ENCODE measurements at regions not wholly inside any gene's neighbourhood (a gene's known extent, or its start where the extent isn't known, plus 50 kb on each side); places are given as distances from the start of the nearest gene placed in this dataset.

- no peak for DNase-seq (ENCODE audit: extremely low read depth, low read depth)
These were observed 649.4 kb upstream of the MGMT start for GRCh38 chr10:128817636-128818035.

- DNase-seq (ENCODE audit: extremely low read depth, low read depth), result no peak
These were observed 646.4 kb upstream of the MGMT start for GRCh38 chr10:128820663-128821062.

DNA sequence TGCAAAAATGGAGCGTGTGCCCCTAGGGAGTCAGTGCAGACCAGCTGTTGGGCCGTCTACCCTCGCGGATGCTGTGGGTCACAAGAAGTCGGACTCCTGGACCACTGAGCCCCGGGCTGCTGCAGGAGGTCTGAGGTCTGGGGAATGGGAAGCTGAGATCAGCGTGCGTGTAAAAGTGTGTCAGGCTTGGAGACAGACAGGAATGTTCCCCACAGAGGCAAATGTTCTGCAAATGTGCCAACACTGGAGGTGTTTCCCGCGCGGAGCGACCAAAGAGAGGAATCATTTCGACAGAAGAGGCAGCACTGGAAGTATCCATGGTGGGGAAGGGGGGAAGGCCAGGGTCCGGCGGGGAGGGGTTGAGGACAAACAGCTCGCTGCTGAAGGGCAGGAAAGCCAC is 643.8 kb upstream of the MGMT start:
- DNase-seq (ENCODE audit: extremely low read depth, low read depth), result no peak

- DNase-seq (ENCODE audit: extremely low read depth, low read depth), result no peak
These were observed 641.4 kb upstream of the MGMT start for GRCh38 chr10:128825626-128826025.

DNA sequence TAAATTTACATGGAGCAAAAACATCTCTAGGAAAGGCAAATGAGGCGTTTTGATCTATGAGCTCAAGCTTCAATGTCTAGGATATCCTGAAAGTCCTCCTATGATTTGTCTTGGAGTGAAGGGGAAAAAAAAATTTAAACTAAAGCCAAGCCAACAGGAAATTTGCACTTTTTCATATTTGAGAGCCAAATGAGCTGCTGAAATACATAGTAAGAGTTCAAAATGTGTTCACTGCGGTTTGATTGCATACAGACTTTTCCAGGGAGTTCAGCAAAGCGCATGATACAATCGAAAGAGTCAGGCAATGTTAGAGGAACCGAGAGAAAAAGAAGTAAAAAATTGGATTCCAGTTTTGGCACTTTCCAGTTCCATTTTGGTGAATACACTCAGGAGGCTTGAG is 633.4 kb upstream of the MGMT start:
- DNase-seq (ENCODE audit: extremely low read depth, low read depth), result no peak

- DNase-seq (ENCODE audit: extremely low read depth, low read depth), result no peak
These were observed 631.7 kb upstream of the MGMT start for GRCh38 chr10:128835361-128835760.

DNA sequence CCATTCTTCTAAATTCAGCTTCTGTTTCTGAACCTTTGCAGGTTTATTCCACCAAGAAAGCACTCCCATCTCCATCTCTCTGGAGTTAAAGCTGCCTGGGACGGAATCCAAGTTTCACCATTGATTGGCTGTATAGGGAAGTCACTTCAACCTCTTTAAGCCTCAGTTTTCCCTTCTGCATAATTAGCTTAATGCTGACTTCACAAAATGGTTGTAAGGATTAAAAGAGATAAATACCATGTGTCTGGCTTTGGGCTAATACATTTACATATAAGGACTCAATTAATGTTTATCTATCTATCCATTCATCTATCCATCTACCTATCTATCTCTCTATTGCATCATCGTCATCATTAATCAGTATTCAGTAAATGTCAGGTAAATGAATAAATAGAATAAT is 629.6 kb upstream of the MGMT start:
- DNase-seq (ENCODE audit: extremely low read depth, low read depth), result no peak

DNA sequence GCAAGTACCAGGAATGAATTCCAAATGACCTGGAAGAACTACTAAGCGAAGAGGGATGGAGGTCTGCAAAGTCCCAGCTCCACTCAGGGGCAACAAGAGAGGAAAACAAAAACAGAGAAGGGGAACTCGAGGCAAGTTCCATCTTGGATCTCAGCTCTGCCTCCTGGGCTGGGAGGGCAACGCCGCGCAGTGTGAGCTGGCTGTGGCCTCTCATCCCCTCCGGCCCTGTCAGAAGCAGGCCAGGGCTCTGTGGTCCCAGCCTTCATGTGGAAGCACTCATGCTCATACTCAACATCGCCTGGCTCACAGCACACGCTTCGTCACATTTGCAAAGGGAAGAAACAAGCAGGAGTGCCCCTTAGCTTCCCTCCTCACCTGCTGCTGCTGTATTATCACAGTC is 627.9 kb upstream of the MGMT start:
- no peak for DNase-seq (ENCODE audit: extremely low read depth, low read depth)

- DNase-seq (ENCODE audit: extremely low read depth, low read depth), result no peak
These were observed 627.3 kb upstream of the MGMT start for GRCh38 chr10:128839701-128840100.

- DNase-seq (ENCODE audit: extremely low read depth, low read depth), result no peak
These were observed 623.1 kb upstream of the MGMT start for GRCh38 chr10:128843972-128844371.

DNA sequence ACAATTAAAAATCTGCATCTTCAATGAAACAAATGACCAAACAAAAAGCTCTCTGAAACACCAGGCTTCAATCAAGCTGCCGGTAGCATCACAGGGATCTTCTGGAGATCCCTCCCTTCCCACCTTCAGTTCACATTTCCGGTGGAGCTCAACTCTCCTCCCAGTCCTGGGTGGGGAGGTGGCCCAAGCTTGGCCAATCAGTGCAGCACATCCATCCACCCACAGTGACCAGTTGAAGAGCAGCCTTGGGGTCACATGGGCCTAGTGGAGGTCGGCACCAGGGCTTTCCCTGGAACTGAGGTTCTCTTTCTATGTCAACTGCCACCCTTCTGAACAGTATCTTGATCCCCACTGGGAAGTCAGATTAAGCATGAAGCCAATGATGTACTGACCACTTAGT is 620.1 kb upstream of the MGMT start:
- DNase-seq (ENCODE audit: extremely low read depth, low read depth), result no peak

- no peak for DNase-seq (ENCODE audit: extremely low read depth, low read depth)
These were observed 618.2 kb upstream of the MGMT start for GRCh38 chr10:128848810-128849209.

- DNase-seq (ENCODE audit: extremely low read depth, low read depth), result no peak
These were observed 616.4 kb upstream of the MGMT start for GRCh38 chr10:128850647-128851046.

- no peak for DNase-seq (ENCODE audit: extremely low read depth, low read depth)
These were observed 615.8 kb upstream of the MGMT start for GRCh38 chr10:128851281-128851680.

- no peak for DNase-seq (ENCODE audit: extremely low read depth, low read depth)
These were observed 615.3 kb upstream of the MGMT start for GRCh38 chr10:128851726-128852125.

- DNase-seq (ENCODE audit: extremely low read depth, low read depth), result no peak
These were observed 614.6 kb upstream of the MGMT start for GRCh38 chr10:128852449-128852848.

DNA sequence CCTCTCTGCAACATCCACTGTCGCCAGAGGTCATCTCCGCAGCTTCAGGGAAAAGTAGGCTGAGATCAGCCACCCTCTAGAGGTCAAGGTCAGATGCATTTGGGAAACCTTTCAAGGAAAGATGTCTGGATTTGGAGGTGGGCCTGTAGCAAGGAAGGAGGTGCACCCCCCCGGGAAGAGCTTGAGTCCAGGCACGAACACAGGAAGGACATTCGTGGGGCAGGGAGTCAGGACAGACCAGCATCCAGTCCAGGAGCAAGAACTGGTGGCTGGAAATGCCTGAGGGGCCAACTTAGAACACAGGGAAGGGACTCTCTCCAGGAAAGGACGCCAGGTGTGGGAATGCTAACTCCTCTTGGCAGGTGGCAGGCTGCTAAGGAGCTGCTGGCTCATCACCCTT is 614.1 kb upstream of the MGMT start:
- DNase-seq (ENCODE audit: extremely low read depth, low read depth), result no peak

GRCh38 chr10:128853537-128853936 is 613.5 kb upstream of the MGMT start:
- no peak for DNase-seq (ENCODE audit: extremely low read depth, low read depth)

DNA sequence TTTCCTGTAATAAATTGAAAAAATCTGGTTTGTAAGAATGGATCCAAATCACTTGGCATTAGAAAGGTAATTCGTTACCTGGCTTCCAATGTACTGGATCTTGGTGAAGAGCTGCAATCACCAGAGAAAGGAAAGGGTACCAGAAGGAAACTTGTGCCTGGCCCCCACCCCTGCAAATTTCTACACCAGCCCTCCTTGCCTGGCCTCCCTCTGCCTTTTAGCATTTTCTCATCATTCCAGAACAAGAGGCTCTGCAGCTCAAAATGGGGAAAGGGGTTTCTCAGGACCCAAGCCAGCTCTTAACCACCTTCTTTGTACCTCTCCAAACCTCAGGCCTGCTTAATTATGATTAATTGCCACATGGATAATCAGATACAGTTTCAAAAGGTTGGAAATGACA is 612.8 kb upstream of the MGMT start:
- no peak for DNase-seq (ENCODE audit: extremely low read depth, low read depth)

DNA sequence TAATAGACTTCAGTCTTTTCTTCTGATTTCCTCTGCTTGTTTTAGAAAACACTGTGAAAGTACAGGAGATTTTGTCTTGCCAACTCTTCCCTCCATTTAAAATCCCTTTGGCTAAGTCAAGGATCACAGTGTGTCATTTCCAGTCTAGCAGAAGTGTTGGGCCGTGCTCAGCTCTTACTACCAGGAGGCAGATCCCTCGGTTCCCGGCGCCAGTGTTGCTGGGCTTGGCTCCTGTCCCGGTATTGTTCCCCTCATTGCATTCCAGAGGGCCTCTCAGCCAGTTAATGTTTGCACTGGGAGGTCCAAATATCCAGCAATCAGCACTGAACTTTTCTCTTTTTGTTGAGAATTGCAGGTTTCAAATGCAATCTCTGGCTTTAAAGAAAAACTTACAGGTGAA is 612.1 kb upstream of the MGMT start:
- no peak for DNase-seq (ENCODE audit: extremely low read depth, low read depth)

DNA sequence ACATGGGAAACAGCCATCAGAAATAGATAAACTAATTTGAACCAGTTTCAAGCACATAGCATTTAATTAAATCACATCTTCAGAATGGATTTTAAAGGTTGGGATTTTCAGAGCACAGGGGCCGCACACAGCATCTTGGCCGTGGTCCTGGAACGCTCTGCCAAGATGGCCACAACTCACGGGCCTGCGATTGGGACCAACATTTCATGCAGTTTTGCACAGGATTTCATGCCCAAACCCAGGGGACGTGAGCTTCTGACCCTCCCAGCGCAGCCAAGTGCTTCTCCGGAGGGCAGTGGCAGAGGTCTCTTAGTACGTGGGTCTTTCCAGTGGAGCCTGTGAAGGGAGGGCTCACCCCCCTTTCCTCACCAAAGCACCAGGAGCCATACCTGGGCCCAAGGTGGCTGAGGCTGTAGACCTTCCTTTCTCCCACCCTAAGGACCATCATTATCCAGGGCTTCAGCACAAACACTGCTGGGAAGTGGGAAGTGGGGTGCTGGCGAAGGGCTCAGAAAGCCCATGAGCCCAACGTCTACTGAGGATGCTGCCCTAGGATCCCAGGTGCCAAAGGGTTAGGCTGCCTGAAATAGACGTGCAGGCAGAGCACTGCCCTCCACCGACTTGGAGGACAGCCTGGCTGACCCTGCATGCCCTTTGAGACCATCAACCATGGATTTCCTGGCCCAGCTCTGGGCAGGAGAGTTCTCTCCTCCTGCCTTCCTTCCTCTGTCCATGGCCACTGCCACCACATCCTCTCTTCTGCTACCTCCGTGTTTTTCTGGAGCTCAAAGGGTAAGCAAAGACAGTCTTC is 611.2 kb upstream of the MGMT start:
- no peak for DNase-seq (ENCODE audit: extremely low read depth, low read depth)

DNA sequence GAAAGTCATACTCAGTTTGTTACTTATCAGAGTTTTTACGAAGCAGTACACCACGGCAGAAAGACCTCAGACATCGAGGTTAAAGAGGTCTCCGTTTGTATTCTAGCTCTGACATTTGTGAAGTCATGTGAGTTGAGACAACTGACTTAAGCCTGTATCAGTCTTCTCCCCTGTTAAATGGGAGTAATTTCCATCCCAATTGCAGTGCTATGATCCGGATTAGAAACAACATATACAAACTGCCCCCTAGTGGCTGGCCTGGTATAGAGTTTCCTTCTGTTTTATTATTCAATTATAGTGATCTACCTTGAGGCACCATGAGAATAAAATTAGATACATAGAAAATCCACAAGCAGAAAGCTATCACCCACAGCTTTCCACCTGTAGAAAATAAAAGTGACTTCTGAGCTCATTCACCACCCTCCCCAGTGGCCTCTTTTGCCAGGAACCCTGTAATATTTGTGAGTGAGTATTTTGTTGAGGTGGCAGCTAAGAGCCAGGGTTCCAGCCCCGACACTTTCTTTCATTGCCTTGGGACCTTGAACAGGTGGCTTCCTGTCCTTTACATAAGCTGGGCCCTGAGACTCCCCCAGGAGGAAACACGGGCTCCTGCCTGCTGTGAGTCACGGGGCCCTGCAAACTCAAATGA is 607.2 kb upstream of the MGMT start:
- DNase-seq (ENCODE audit: extremely low read depth, low read depth), result peak; percentile 5

- no peak for DNase-seq (ENCODE audit: extremely low read depth, low read depth)
These were observed 606.5 kb upstream of the MGMT start for GRCh38 chr10:128860574-128860973.
